H1 (cell line): ENCODE measurements at regions not wholly inside any gene's neighbourhood (a gene's known extent, or its start where the extent isn't known, plus 50 kb on each side); places are given as distances from the start of the nearest gene placed in this dataset.

ENCODE experiments used
- CTCF ChIA-PET: fragments of 300-600 bp; sonication (Branson Sonifier 250); formaldehyde crosslinking; loops from one replicate; lab custom pipeline; 2021; ENCODE audit not compliant: partially characterized antibody; lab: Charles Lee
- POLR2A ChIA-PET: fragments of 300-600 bp; sonication (Branson Sonifier 250); formaldehyde crosslinking; loops from one replicate; lab custom pipeline; 2021; ENCODE audit warnings: inconsistent platforms; ENCODE audit not compliant: partially characterized antibody; lab: Charles Lee
- DNase-seq, 2 experiments: peaks; one replicate each; pipeline versions ENCODE4 v3.0.0 to v3.0.0-alpha.2; 2010 to 2022; ENCODE audit warnings: low spot score in 2 of 2, low read depth in 1 of 2, mixed read lengths in 1 of 2
- FAIRE-seq: peaks from 2 replicates; lab custom pipeline; 2011; peaks lifted over from hg19 to GRCh38; lab: Jason Lieb, UNC
- H2AFZ ChIP-seq: 2 replicates; pipeline ENCODE4 v1.8.1; 2012; ENCODE audit warnings: low read length, inconsistent platforms
- H2AK5ac ChIP-seq: 2 replicates; pipeline ENCODE4 v1.6.1; 2013; ENCODE audit warnings: low read depth, low read length
- H2BK120ac ChIP-seq: replicated peaks from 2 replicates; pipeline ENCODE3; 2013; ENCODE audit warnings: low read depth, low read length, inconsistent platforms
- H2BK12ac ChIP-seq: 2 replicates; pipeline ENCODE4 v1.6.1; 2013; ENCODE audit warnings: low read depth, low read length
- H2BK15ac ChIP-seq: 2 replicates; pipeline ENCODE4 v1.6.1; 2013; ENCODE audit warnings: low read length
- H2BK20ac ChIP-seq: 2 replicates; pipeline ENCODE4 v1.6.1; 2013; ENCODE audit warnings: low read length
- H2BK5ac ChIP-seq: 2 replicates; pipeline ENCODE4 v1.6.1; 2013; ENCODE audit warnings: low read depth, low read length
- H3K14ac ChIP-seq: 2 replicates; pipeline ENCODE4 v1.6.1; 2013; ENCODE audit warnings: inconsistent platforms; ENCODE audit not compliant: insufficient read length
- H3K18ac ChIP-seq: 2 replicates; pipeline ENCODE4 v1.6.1; 2013; ENCODE audit warnings: low read length; ENCODE audit errors: extremely low read depth
- H3K23ac ChIP-seq: 2 replicates; pipeline ENCODE4 v1.6.1; 2013; ENCODE audit warnings: inconsistent platforms; ENCODE audit not compliant: insufficient read length
- H3K23me2 ChIP-seq: 2 replicates; pipeline ENCODE4 v1.6.1; 2013; ENCODE audit warnings: low read depth, low read length
- H3K27ac ChIP-seq: 2 replicates; pipeline ENCODE4 v1.6.1; 2011; ENCODE audit warnings: low read depth, low read length, inconsistent platforms
- H3K27me3 ChIP-seq, 4 experiments: replicated peaks in 1 of 4; 1 replicate in 1 of 4; 2 replicates in 3 of 4; pipeline versions ENCODE4 v1.6.1 to v1.8.1; 2011 to 2013; ENCODE audit warnings: low read length in 3 of 4, mild to moderate bottlenecking in 3 of 4, inconsistent platforms in 2 of 4, mixed read lengths in 2 of 4, moderate library complexity in 1 of 4; ENCODE audit not compliant: control insufficient read depth in 3 of 4, insufficient read depth in 3 of 4; ENCODE audit errors: extremely low read depth in 1 of 4
- H3K36me3 ChIP-seq, 4 experiments: 2 replicates each; pipeline versions ENCODE4 v1.6.1 to v1.8.1; 2011 to 2013; ENCODE audit warnings: mild to moderate bottlenecking in 4 of 4, low read length in 3 of 4, moderate library complexity in 2 of 4, control low read depth in 1 of 4, inconsistent platforms in 1 of 4; ENCODE audit not compliant: insufficient read depth in 4 of 4, control insufficient read depth in 2 of 4
- H3K4ac ChIP-seq: replicated peaks from 2 replicates; pipeline ENCODE3; 2013; ENCODE audit warnings: low read length, low read depth, mixed read lengths, inconsistent platforms; ENCODE audit not compliant: insufficient read length
- H3K4me1 ChIP-seq, 4 experiments: replicated peaks in 1 of 4; 1 replicate in 1 of 4; 2 replicates in 3 of 4; pipeline versions ENCODE4 v1.6.1 to v1.8.1; 2011 to 2013; ENCODE audit warnings: low read length in 3 of 4, inconsistent platforms in 2 of 4, mixed read lengths in 1 of 4; ENCODE audit not compliant: insufficient read depth in 4 of 4, control insufficient read depth in 3 of 4
- H3K4me2 ChIP-seq, 2 experiments: 2 replicates each; pipeline versions ENCODE4 v1.6.1 to v1.8.1; 2011 to 2013; ENCODE audit warnings: low read depth in 2 of 2, low read length in 2 of 2, control low read depth in 1 of 2, inconsistent platforms in 1 of 2, mild to moderate bottlenecking in 1 of 2; ENCODE audit not compliant: insufficient read depth in 1 of 2
- H3K4me3 ChIP-seq, 4 experiments: fragments of 200-600, 300-600 bp in 1 of 4; sonication (generic), shearing (Covaris generic), sonication (Bioruptor Twin) in 1 of 4; 2 replicates each; pipeline versions ENCODE4 v1.5.1 to v1.8.1; 2011 to 2016; ENCODE audit warnings: low read length in 4 of 4, low read depth in 3 of 4, control low read depth in 2 of 4, inconsistent platforms in 2 of 4, mild to moderate bottlenecking in 2 of 4, mixed read lengths in 1 of 4, moderate library complexity in 1 of 4; ENCODE audit not compliant: insufficient read depth in 2 of 4; ENCODE audit errors: extremely low read depth in 1 of 4
- H3K56ac ChIP-seq: replicated peaks from 2 replicates; pipeline ENCODE3; 2013; ENCODE audit warnings: low read depth, mild to moderate bottlenecking, mixed read lengths, low read length, inconsistent platforms; ENCODE audit not compliant: insufficient read length
- H3K79me1 ChIP-seq: 2 replicates; pipeline ENCODE4 v1.6.1; 2013; ENCODE audit warnings: low read depth, low read length, control low read depth
- H3K79me2 ChIP-seq, 2 experiments: 2 replicates each; pipeline versions ENCODE4 v1.6.1 to v1.8.1; 2012 to 2013; ENCODE audit warnings: low read length in 2 of 2, mild to moderate bottlenecking in 2 of 2, inconsistent platforms in 1 of 2; ENCODE audit not compliant: insufficient read depth in 2 of 2, control insufficient read depth in 1 of 2
- H3K9ac ChIP-seq, 4 experiments: replicated peaks in 1 of 4; 1 replicate in 1 of 4; 2 replicates in 3 of 4; pipeline versions ENCODE4 v1.6.1 to v1.8.1; 2011 to 2013; ENCODE audit warnings: low read depth in 3 of 4, low read length in 3 of 4, control low read depth in 2 of 4, mild to moderate bottlenecking in 2 of 4, moderate library complexity in 2 of 4, inconsistent platforms in 1 of 4; ENCODE audit errors: extremely low read depth in 1 of 4
- H3K9me3 ChIP-seq, 2 experiments: 2 replicates each; pipeline versions ENCODE4 v1.6.1 to v1.8.1; 2012 to 2013; ENCODE audit warnings: mild to moderate bottlenecking in 2 of 2, moderate library complexity in 2 of 2, control low read depth in 1 of 2, inconsistent platforms in 1 of 2, low read depth in 1 of 2, low read length in 1 of 2, mixed read lengths in 1 of 2; ENCODE audit not compliant: insufficient read depth in 2 of 2
- H4K20me1 ChIP-seq, 2 experiments: replicated peaks in 1 of 2; 2 replicates each; pipeline versions ENCODE3 to v1.8.1; 2011 to 2013; ENCODE audit warnings: inconsistent platforms in 2 of 2, low read length in 2 of 2, mild to moderate bottlenecking in 1 of 2; ENCODE audit not compliant: insufficient read depth in 2 of 2, control insufficient read depth in 1 of 2
- H4K5ac ChIP-seq: 2 replicates; pipeline ENCODE4 v1.6.1; 2013; ENCODE audit warnings: low read length, low read depth, mixed read lengths, inconsistent platforms; ENCODE audit not compliant: insufficient read length
- H4K8ac ChIP-seq: 2 replicates; pipeline ENCODE4 v1.8.0; 2013; ENCODE audit warnings: mild to moderate bottlenecking, moderate library complexity, low read length, inconsistent platforms; ENCODE audit not compliant: insufficient read depth; ENCODE audit errors: extremely low read depth
- H4K91ac ChIP-seq: replicated peaks from 2 replicates; pipeline ENCODE3; 2013; ENCODE audit warnings: low read length, mixed read lengths, inconsistent platforms; ENCODE audit not compliant: insufficient read length
- ATF3 ChIP-seq: IDR thresholded peaks from 2 replicates; pipeline ENCODE4 v1.6.1; 2011; ENCODE audit warnings: low read depth, mild to moderate bottlenecking, low read length; ENCODE audit not compliant: insufficient read depth
- BCL11A ChIP-seq, 2 experiments: IDR thresholded peaks; one replicate each; pipeline ENCODE4 v1.6.1; 2011; ENCODE audit warnings: low read depth in 2 of 2, low read length in 2 of 2, mild to moderate bottlenecking in 2 of 2
- CBX5 ChIP-seq: fragments of 300-800, 300-1000 bp; sonication (generic); IDR thresholded peaks from 2 replicates; pipeline ENCODE4 v1.7.1; 2016; ENCODE audit warnings: antibody characterized with exemption, low read length, low read depth
- CTBP2 ChIP-seq: IDR thresholded peaks from 2 replicates; pipeline ENCODE4 v1.7.0; 2011; ENCODE audit warnings: borderline replicate concordance, mild to moderate bottlenecking, moderate library complexity, mixed read lengths, low read length; ENCODE audit not compliant: insufficient read depth, insufficient read length
- KDM4A ChIP-seq: IDR thresholded peaks from one replicate; pipeline ENCODE4 v1.7.1; 2012; ENCODE audit warnings: low read depth, mild to moderate bottlenecking, moderate library complexity, low read length, inconsistent platforms; ENCODE audit not compliant: severe bottlenecking
- PHF8 ChIP-seq: fragments of 200-600 bp; sonication (generic); conservative IDR thresholded peaks from 2 replicates; pipeline ENCODE4 v1.7.1; 2012; ENCODE audit warnings: low read depth, mild to moderate bottlenecking, inconsistent platforms, low read length, moderate library complexity
- POU5F1 ChIP-seq: IDR thresholded peaks from 2 replicates; pipeline ENCODE4 v1.6.1; 2011; ENCODE audit warnings: low read depth, mild to moderate bottlenecking, low read length, moderate library complexity
- ZNF274 ChIP-seq: IDR thresholded peaks from 2 replicates; pipeline ENCODE4 v1.7.0; 2012; ENCODE audit warnings: low read length, borderline replicate concordance; ENCODE audit errors: extremely low read depth
- WGBS, 2 experiments: shearing (Covaris generic) in 1 of 2; methylation state at CpG; one replicate each; pipeline versions ENCODE4 v1.1.6 to v1.1.7; 2013 to 2015; ENCODE audit warnings: low lambda C conversion rate in 2 of 2, mixed read lengths in 2 of 2, inconsistent platforms in 1 of 2, low coverage in 1 of 2, missing lambda C conversion rate in 1 of 2; ENCODE audit not compliant: insufficient replicate concordance in 2 of 2, insufficient coverage in 1 of 2, insufficient read length in 1 of 2; ENCODE audit errors: extremely low coverage in 1 of 2, missing lambda C conversion rate in 1 of 2; 5-methylcytosine and 5-hydroxymethylcytosine counted together

GRCh38 chr15:59839906-59840305, 150.8 kb upstream of the BNIP2 start:
- Histone ChIP-seq H3K23ac (no peak overlapping the region), H3K14ac (no peak overlapping the region), H3K56ac (no peak overlapping the region), H2AFZ (no peak overlapping the region), H3K27ac (no peak overlapping the region), H3K4me1 (no peaks in the 10 kb centered on the region), H4K20me1 (no peaks in the 10 kb centered on the region), H3K9ac (no peak overlapping the region), H3K4me3 (no peak overlapping the region), H4K8ac (no peak overlapping the region), H2AK5ac (no peak overlapping the region), H4K91ac (no peak overlapping the region), H4K5ac (no peak overlapping the region), H2BK20ac (no peak overlapping the region), H2BK12ac (no peak overlapping the region), H3K4me2 (no peak overlapping the region), H3K27me3 (no peaks in the 10 kb centered on the region), H3K9me3 (no peaks in the 10 kb centered on the region), H3K4ac (no peak overlapping the region), H3K79me1 (no peaks in the 10 kb centered on the region; the same call in 1 of the 2 replicates), H2BK5ac (no peak overlapping the region), H2BK15ac (no peak overlapping the region), H2BK120ac (no peak overlapping the region), H3K18ac (no peak overlapping the region), H3K23me2 (peaks cover 2% of the 10 kb centered on the region; the same call in 1 of the 2 replicates), H3K36me3 (no peaks in the 10 kb centered on the region), H3K79me2 (no peaks in the 10 kb centered on the region)
- no peak for TF ChIP-seq POU5F1
- TF ChIP-seq BCL11A (IDR thresholded peaks at IDR 0.05; ENCODE audit: low read depth in 2 of 2, low read length in 2 of 2) = no peak
- TF ChIP-seq ZNF274 = no peak
- TF ChIP-seq PHF8 = no peak
- no peak for TF ChIP-seq KDM4A
- no peak for TF ChIP-seq ATF3
- no peak for TF ChIP-seq CBX5
- TF ChIP-seq CTBP2 = no peak
- no peak for FAIRE-seq
- 88% methylated on average over 2 of the region's 2 CpGs; no CpG with 5 or more reads in 1 of the 2 experiments for WGBS, 2 experiments
- CTCF ChIA-PET = interaction anchor here (0.6 to 1.8 kb wide), 3 partner anchors 10 to 88 kb away, joined by 3 to 4 read pairs (median 4); no protein-coding TSS in a partner anchor
- DNase-seq = no peak
- POLR2A ChIA-PET = no interaction called here
